ENCODE measurements at regions not wholly inside any gene's neighbourhood (a gene's known extent, or its start where the extent isn't known, plus 50 kb on each side); places are given as distances from the start of the nearest gene placed in this dataset.

- Histone ChIP-seq H3K18ac (ENCODE audit: insufficient read length, low read depth, low read length) (no peak overlapping the region), H2BK5ac (ENCODE audit: insufficient read length, low read length) (no peak overlapping the region), H3K4me1 (ENCODE audit: insufficient read depth, low read length) (no peaks in the 10 kb centered on the region), H4K5ac (ENCODE audit: insufficient read length, low read depth, low read length) (no peak overlapping the region), H4K91ac (ENCODE audit: insufficient read length, low read depth, low read length) (no peak overlapping the region), H3T11ph (ENCODE audit: low read length) (no peak overlapping the region), H4K8ac (replicated peaks; ENCODE audit: insufficient read length, low read depth, low read length) (no peak overlapping the region), H3K79me2 (ENCODE audit: insufficient read depth, low read length) (no peaks in the 10 kb centered on the region), H3K23me2 (ENCODE audit: insufficient read length, low read depth, low read length, poor library complexity, severe bottlenecking) (no peaks in the 10 kb centered on the region), H4K20me1 (ENCODE audit: control insufficient read depth, insufficient read depth, insufficient read length) (no peaks in the 10 kb centered on the region), H2BK20ac (ENCODE audit: low read depth, low read length, poor library complexity, severe bottlenecking) (no peak overlapping the region), H3K79me1 (ENCODE audit: insufficient read depth, low read depth, low read length, poor library complexity, severe bottlenecking) (no peaks in the 10 kb centered on the region), H2BK120ac (ENCODE audit: low read depth, low read length, poor library complexity, severe bottlenecking) (no peak overlapping the region), H2AK5ac (ENCODE audit: insufficient read length, low read length) (no peak overlapping the region), H2AFZ (ENCODE audit: low read length) (no peak overlapping the region), H2BK12ac (ENCODE audit: insufficient read length, low read depth, low read length) (no peak overlapping the region), H3K14ac (ENCODE audit: insufficient read depth, low read length) (no peak overlapping the region), H3K56ac (ENCODE audit: insufficient read length, low read depth, low read length) (no peak overlapping the region), H3K9me3 (ENCODE audit: control insufficient read depth, low read depth, low read length) (no peaks in the 10 kb centered on the region), H3K4me2 (ENCODE audit: insufficient read depth, insufficient read length, low read length) (no peak overlapping the region), H3K27me3 (ENCODE audit: insufficient read depth, low read length) (no peaks in the 10 kb centered on the region), H3K4ac (ENCODE audit: low read depth, low read length) (no peak overlapping the region), H3K9ac (ENCODE audit: extremely low read depth, insufficient read length, low read length) (no peak overlapping the region), H3K27ac (ENCODE audit: insufficient read length, low read depth, low read length) (no peak overlapping the region), H2BK15ac (ENCODE audit: low read depth, low read length) (no peak overlapping the region), H3K23ac (ENCODE audit: insufficient read length, low read depth, low read length) (no peak overlapping the region)
- TF ChIP-seq CTCF (conservative IDR thresholded peaks at IDR 0.05), result no peak
- no peak for DNase-seq
- no CpG with 5 or more reads among the region's 5 CpGs for WGBS (ENCODE audit: extremely low coverage, insufficient read length, low lambda C conversion rate)
- Mint-ChIP-seq H3K4me1 (peaks cover 0 to 3% of the 10 kb centered on the region in 2 experiments; a peak in 1 of 4 replicates), H3K36me3 (ENCODE audit: insufficient read depth in 1 of 3, low read depth in 3 of 3) (peaks cover 4 to 8% (median 8%) of the 10 kb centered on the region in 3 experiments; a peak in 6 of 7 replicates), H3K27ac (no peak overlapping the region), H3K27me3 (ENCODE audit: low read depth) (peaks cover 2% of the 10 kb centered on the region; the same call in 1 of the 2 replicates), H3K9me3 (peaks cover 8% of the 10 kb centered on the region in 2 experiments), H3K4me3 (no peak overlapping the region)
Observed at GRCh38 chr10:118484152-118484871, 111.1 kb downstream of the PRLHR start.
